ENCODE measurements at regions not wholly inside any gene's neighbourhood (a gene's known extent, or its start where the extent isn't known, plus 50 kb on each side); places are given as distances from the start of the nearest gene placed in this dataset.

DNA sequence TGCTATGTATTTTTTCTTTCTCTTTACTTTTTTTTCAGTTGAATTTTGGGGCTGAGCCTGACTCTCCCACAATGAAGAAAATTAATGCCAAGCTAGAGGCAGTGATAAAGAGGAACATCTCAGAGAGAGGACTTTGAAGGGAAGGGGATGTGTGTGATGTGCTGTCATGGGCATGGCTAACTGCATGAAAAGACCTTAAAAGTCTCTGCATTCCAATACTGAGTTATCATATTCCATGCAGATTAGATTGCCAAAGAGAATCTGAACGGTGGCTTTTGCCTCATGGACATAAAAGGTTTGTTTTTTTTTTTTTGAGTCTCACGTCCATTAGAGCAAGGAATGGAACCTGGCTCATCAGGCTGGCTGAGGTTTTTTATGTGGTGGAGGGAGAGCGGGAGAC, 213.9 kb downstream of the PIK3C3 start:
- no peak overlapping the region for H3K27ac ChIP-seq (ENCODE audit: low read depth, low read length, severe bottlenecking)
- H3K36me3 ChIP-seq (ENCODE audit: control insufficient read depth, insufficient read depth, low read length): no peaks in the 10 kb centered on the region
- H3K4me1 ChIP-seq (ENCODE audit: control insufficient read depth, insufficient read depth, low read length, poor library complexity, severe bottlenecking): peaks cover 14% of the 10 kb centered on the region
- 89% methylated on average over 3 of the region's 3 CpGs; no CpG with 5 or more reads in 1 of the 2 experiments for WGBS, 2 experiments (ENCODE audit: insufficient coverage in 2 of 2)
- no peak overlapping the region for H3K4me3 ChIP-seq (ENCODE audit: extremely low read depth, insufficient read depth, low read length, poor library complexity, severe bottlenecking)
- no peaks in the 10 kb centered on the region for H3K9me3 ChIP-seq (ENCODE audit: control insufficient read depth, low read length)

DNA sequence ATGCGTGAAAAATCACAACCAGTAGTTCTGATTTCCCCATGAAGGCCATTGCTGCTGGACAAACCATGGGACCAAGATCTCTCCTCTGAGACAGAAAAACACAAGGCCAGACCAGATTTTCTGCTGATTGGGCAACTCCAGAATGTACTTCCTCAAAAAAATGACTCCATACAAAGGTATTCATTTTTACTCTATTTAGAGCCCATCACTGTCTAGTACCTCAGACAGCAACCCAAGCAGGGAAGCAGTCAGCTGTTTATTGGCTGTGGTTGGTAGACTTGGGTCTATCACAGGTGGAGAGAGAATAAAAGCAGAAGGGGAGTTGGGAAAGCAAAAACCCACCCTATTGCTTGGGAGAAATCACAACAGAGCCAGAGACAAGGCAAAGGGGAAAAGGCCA, 219.9 kb downstream of the PIK3C3 start:
- Histone ChIP-seq H3K27ac (ENCODE audit: low read depth, low read length, severe bottlenecking) (no peak overlapping the region), H3K4me3 (ENCODE audit: extremely low read depth, insufficient read depth, low read length, poor library complexity, severe bottlenecking) (no peak overlapping the region), H3K36me3 (ENCODE audit: control insufficient read depth, insufficient read depth, low read length) (no peaks in the 10 kb centered on the region), H3K4me1 (ENCODE audit: control insufficient read depth, insufficient read depth, low read length, poor library complexity, severe bottlenecking) (no peaks in the 10 kb centered on the region), H3K9me3 (ENCODE audit: control insufficient read depth, low read length) (no peaks in the 10 kb centered on the region)
- WGBS, 2 experiments (ENCODE audit: insufficient coverage in 2 of 2): 100% methylated on average over 1 of the region's 1 CpG; no CpG with 5 or more reads in 1 of the 2 experiments

DNA sequence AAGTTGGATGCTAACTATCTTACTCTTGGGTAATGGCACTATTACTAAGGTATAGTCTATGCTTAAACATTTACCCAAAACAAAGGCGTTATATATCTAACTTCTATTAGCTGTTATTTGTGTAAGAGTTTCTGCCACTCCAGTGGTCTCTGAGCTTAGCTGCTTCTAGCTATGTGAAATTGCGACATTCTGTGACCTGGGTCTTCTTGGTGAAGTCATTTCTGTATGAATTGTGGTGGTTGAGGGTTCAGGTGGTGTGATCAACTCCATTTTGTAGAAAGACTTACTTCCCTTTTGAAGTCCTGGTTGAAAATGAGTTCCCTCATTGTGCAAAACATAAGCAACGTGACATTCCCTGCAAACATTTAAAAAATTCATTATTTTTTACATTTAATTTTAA, 221.6 kb downstream of the PIK3C3 start:
- H3K4me1 ChIP-seq (ENCODE audit: control insufficient read depth, insufficient read depth, low read length, poor library complexity, severe bottlenecking): no peaks in the 10 kb centered on the region
- H3K4me3 ChIP-seq (ENCODE audit: extremely low read depth, insufficient read depth, low read length, poor library complexity, severe bottlenecking): no peak overlapping the region
- H3K27ac ChIP-seq (ENCODE audit: low read depth, low read length, severe bottlenecking): no peak overlapping the region
- no peaks in the 10 kb centered on the region for H3K36me3 ChIP-seq (ENCODE audit: control insufficient read depth, insufficient read depth, low read length)
- no CpG with 5 or more reads among the region's 3 CpGs for WGBS, 2 experiments (ENCODE audit: insufficient coverage in 2 of 2)
- H3K9me3 ChIP-seq (ENCODE audit: control insufficient read depth, low read length): no peaks in the 10 kb centered on the region

DNA sequence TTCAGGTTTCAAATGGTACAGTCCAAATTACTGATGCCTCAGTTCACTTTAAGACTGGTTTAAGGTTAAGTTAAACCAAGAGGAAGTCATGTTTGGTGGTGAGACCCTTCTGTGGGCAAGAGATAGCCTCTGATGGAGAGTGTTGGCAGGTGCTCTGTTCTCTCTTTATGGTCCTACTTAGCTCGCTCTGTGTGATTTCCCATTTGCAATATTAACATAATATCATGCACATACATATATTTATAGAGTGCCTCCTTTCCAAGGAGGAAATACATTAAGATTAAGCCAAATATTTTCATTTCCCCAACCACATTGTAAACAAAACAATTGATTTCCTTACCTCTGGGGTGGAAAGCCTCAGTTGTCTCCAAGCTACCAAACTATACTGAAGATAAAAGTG, 222.4 kb downstream of the PIK3C3 start:
- H3K4me3 ChIP-seq (ENCODE audit: extremely low read depth, insufficient read depth, low read length, poor library complexity, severe bottlenecking): no peak overlapping the region
- no peaks in the 10 kb centered on the region for H3K9me3 ChIP-seq (ENCODE audit: control insufficient read depth, low read length)
- no peak overlapping the region for H3K27ac ChIP-seq (ENCODE audit: low read depth, low read length, severe bottlenecking)
- H3K36me3 ChIP-seq (ENCODE audit: control insufficient read depth, insufficient read depth, low read length): no peaks in the 10 kb centered on the region
- peaks cover 4% of the 10 kb centered on the region for H3K4me1 ChIP-seq (ENCODE audit: control insufficient read depth, insufficient read depth, low read length, poor library complexity, severe bottlenecking)
- WGBS, 2 experiments (ENCODE audit: insufficient coverage in 2 of 2): no CpG with 5 or more reads among the region's 1 CpG

DNA sequence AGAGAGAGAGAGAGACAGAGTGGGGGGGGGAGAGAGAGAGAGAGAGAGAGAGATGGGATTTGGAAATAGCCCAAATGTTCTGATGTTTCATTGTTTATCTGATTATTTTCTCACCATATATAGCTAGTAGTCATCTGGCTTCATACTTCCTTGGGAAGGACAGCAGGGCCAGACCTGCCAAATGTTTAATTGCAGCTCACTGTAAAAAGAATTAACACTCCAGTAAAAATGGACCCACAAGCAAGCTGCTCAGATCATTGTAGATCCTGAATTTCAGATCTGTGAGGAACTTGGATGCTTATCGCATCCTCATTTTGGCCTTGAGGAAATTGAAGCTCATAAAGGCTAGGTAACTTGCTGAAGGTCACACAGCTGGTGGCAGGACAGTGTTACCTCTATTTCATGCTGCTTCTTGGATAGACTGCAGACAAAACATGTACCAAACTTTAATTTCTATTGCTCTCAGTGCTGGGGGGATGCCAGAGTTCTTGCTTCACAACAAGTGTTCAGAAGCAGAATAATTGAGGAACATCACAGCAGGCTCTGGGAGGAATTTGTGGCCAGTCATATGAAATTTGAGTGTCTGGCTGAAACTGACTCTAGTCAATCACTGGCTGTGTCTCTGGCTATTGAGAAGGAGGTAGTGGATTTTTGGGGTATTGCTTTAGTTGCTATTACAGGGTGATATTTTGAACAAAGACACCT, 223.5 kb downstream of the PIK3C3 start:
- Histone ChIP-seq H3K9me3 (ENCODE audit: control insufficient read depth, low read length) (no peaks in the 10 kb centered on the region), H3K36me3 (ENCODE audit: control insufficient read depth, insufficient read depth, low read length) (no peaks in the 10 kb centered on the region), H3K4me3 (ENCODE audit: extremely low read depth, insufficient read depth, low read length, poor library complexity, severe bottlenecking) (no peak overlapping the region), H3K27ac (ENCODE audit: low read depth, low read length, severe bottlenecking) (no peak overlapping the region), H3K4me1 (ENCODE audit: control insufficient read depth, insufficient read depth, low read length, poor library complexity, severe bottlenecking) (peaks cover 12% of the 10 kb centered on the region)
- WGBS, 2 experiments (ENCODE audit: insufficient coverage in 2 of 2): 100% methylated on average over 1 of the region's 1 CpG; no CpG with 5 or more reads in 1 of the 2 experiments

DNA sequence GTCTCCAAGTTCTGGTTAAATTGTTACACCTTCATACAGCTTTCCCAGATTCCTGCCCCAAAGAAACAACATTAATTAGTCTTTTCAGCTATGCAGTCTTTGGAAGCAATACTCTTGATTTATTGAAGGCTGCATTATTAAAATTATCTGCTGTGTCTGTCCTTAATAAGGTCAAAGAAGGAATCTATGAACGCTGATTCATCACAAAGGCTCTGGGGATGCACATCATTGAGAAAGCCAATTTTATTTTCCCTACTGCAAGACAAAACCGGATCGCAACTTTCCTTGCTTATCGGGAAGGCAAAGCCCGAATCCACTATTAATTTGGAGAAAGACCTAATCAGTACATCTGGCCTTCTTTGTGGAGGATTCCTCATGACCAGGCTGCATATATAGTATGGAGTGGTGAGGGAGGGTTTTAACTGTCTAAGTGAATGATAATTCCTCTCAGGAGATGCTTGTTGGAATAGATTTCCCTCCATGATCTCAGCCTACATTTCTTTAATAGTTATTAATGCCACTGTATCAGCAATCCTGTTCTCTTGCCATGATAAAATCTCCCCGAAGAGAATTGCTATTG, 224.6 kb downstream of the PIK3C3 start:
- Histone ChIP-seq H3K4me1 (ENCODE audit: control insufficient read depth, insufficient read depth, low read length, poor library complexity, severe bottlenecking) (peaks cover 17% of the 10 kb centered on the region), H3K9me3 (ENCODE audit: control insufficient read depth, low read length) (no peaks in the 10 kb centered on the region), H3K27ac (ENCODE audit: low read depth, low read length, severe bottlenecking) (no peak overlapping the region), H3K4me3 (ENCODE audit: extremely low read depth, insufficient read depth, low read length, poor library complexity, severe bottlenecking) (no peak overlapping the region), H3K36me3 (ENCODE audit: control insufficient read depth, insufficient read depth, low read length) (no peaks in the 10 kb centered on the region)
- 80 to 96% methylated on average over 2 to 4 of the region's 6 CpGs for WGBS, 2 experiments (ENCODE audit: insufficient coverage in 2 of 2)

DNA sequence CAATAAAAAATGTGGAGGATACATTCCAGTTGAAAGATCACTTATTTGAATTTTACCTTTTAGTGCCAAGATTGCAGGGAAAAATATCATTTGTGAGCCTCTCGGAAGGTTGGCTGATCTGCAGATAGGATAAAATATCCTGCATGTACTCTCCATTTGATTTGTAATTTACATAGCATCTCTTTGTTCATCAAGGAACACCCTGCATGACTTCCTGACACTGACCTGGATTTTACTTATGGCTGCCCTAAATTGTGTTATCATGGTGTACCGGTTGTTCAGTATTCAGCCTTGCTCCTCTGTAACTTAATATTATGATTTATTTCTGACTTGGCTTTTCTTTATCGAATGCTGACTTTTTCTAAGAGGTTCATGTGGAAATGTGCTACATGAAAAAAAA, 226.4 kb downstream of the PIK3C3 start:
- Histone ChIP-seq H3K9me3 (ENCODE audit: control insufficient read depth, low read length) (no peaks in the 10 kb centered on the region), H3K4me1 (ENCODE audit: control insufficient read depth, insufficient read depth, low read length, poor library complexity, severe bottlenecking) (peaks cover 17% of the 10 kb centered on the region), H3K4me3 (ENCODE audit: extremely low read depth, insufficient read depth, low read length, poor library complexity, severe bottlenecking) (no peak overlapping the region), H3K27ac (ENCODE audit: low read depth, low read length, severe bottlenecking) (no peak overlapping the region), H3K36me3 (ENCODE audit: control insufficient read depth, insufficient read depth, low read length) (no peaks in the 10 kb centered on the region)
- WGBS, 2 experiments (ENCODE audit: insufficient coverage in 2 of 2): 87 to 100% methylated on average over 1 to 3 of the region's 3 CpGs

DNA sequence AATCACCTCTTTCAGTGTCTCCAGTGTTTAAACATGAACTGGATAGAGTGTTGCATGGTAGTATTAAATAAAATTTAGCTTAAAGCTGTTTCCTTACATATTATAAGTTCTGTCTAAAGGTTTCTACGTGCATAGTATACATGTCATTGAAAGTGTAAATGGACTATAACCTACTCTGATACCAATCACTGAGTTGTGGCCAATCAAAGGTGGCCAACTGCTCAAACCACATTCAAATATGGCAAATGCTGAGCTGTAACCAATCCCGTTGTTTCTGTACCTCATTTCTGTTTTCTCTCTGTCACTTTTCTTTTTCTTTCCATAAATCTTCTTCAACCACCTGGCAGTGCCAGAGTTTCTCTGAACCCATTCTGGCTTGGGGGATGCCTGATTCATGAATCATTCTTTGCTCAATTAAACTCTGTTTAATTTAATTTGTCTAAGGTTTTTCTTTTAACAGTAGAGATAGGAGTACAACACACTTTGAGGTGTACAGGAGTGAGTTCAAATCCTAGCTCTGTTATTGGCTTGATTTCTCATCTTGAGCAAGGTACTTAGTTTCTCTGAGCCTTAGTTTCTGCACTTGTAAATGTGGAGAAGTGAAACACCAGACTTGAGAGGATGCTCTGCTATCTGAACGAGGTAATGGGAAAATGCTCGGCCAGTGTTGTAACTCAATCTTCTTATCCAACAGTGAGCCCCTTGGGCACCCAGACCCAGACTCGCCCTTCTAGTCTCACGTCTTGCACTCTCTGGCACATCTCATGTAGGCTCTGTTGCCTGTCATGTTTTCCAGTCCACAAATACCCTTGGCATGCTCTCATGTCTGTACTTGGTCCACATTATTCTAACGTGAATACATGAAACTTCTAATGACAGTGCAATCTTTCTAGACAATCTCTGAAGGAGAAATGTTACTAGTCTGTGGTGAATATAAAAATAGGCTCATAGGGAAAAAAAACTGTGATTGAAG, 228.0 kb downstream of the PIK3C3 start:
- no peaks in the 10 kb centered on the region for H3K9me3 ChIP-seq (ENCODE audit: control insufficient read depth, low read length)
- H3K4me3 ChIP-seq (ENCODE audit: extremely low read depth, insufficient read depth, low read length, poor library complexity, severe bottlenecking): no peak overlapping the region
- peak overlapping the region; percentile 88 for H3K27ac ChIP-seq (ENCODE audit: low read depth, low read length, severe bottlenecking)
- 80 to 88% methylated on average over 4 to 6 of the region's 7 CpGs for WGBS, 2 experiments (ENCODE audit: insufficient coverage in 2 of 2)
- no peaks in the 10 kb centered on the region for H3K36me3 ChIP-seq (ENCODE audit: control insufficient read depth, insufficient read depth, low read length)
- H3K4me1 ChIP-seq (ENCODE audit: control insufficient read depth, insufficient read depth, low read length, poor library complexity, severe bottlenecking): peaks cover 17% of the 10 kb centered on the region

DNA sequence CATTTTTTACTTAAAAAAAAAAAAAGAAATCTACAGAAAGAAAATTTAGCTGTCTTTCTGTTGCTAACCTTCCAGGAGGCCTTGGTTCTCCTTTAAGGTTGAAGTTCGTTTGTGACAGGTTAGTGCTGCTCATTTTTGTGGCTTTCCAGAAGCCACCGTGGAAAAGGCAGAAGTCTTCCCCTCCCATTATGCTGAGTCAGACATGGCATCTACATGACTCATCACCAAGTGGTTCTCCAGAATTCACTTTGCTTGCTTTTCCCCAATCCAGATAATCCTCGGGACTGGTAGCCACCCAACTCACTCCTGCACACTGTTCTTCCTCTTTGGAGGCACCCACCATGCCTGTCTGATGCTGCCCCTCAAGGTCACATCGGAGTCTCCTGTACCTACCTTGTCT, 228.7 kb downstream of the PIK3C3 start:
- H3K4me1 ChIP-seq (ENCODE audit: control insufficient read depth, insufficient read depth, low read length, poor library complexity, severe bottlenecking): peaks cover 17% of the 10 kb centered on the region
- peak overlapping the region; percentile 88 for H3K27ac ChIP-seq (ENCODE audit: low read depth, low read length, severe bottlenecking)
- no peak overlapping the region for H3K4me3 ChIP-seq (ENCODE audit: extremely low read depth, insufficient read depth, low read length, poor library complexity, severe bottlenecking)
- 42 to 70% methylated on average over 3 of the region's 4 CpGs for WGBS, 2 experiments (ENCODE audit: insufficient coverage in 2 of 2)
- H3K36me3 ChIP-seq (ENCODE audit: control insufficient read depth, insufficient read depth, low read length): no peaks in the 10 kb centered on the region
- H3K9me3 ChIP-seq (ENCODE audit: control insufficient read depth, low read length): no peaks in the 10 kb centered on the region

DNA sequence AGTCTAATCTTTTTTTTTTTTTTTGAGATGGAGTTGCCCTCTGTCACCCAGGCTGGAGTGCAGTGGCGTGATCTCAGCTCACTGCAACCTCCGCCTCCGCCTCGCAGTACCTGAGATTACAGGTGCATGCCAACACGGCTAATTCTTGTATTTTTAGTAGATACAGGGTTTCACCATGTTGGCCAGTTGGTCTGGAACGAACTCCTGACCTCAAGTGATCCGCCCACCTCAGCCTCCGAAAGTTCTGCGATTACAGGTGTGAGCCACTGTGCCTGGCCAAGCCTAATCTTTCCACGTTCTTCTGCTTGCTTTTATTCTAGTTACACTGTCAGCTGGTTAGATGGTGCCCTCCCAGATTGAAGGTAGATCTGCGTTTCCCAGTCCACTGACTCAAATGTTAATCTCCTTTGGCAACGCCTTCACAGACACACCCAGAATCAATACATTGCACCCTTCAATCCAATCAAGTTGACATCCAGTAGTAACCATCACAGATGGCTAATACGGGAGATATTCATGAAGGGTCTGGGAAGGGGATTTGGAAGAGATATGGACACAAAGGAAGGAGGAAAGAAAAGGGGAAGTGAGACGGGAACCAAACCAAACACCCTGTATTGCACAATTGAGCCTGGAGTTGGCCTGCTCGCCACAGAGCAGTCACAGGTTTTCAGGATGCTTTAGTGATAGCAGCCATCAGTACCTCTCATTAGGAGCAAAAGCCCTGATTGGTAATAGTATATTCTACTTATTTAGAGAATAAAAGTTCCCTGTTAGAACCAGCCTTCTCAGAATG, 229.8 kb downstream of the PIK3C3 start:
- 91 to 93% methylated on average over 10 to 12 of the region's 15 CpGs for WGBS, 2 experiments (ENCODE audit: insufficient coverage in 2 of 2)
- H3K27ac ChIP-seq (ENCODE audit: low read depth, low read length, severe bottlenecking): no peak overlapping the region
- H3K4me1 ChIP-seq (ENCODE audit: control insufficient read depth, insufficient read depth, low read length, poor library complexity, severe bottlenecking): peaks cover 17% of the 10 kb centered on the region
- H3K4me3 ChIP-seq (ENCODE audit: extremely low read depth, insufficient read depth, low read length, poor library complexity, severe bottlenecking): no peak overlapping the region
- no peaks in the 10 kb centered on the region for H3K36me3 ChIP-seq (ENCODE audit: control insufficient read depth, insufficient read depth, low read length)
- peaks cover 5% of the 10 kb centered on the region for H3K9me3 ChIP-seq (ENCODE audit: control insufficient read depth, low read length)
